ENCODE measurements at regions not wholly inside any gene's neighbourhood (a gene's known extent, or its start where the extent isn't known, plus 50 kb on each side); places are given as distances from the start of the nearest gene placed in this dataset.

GRCh38 chr21:23108533-23108932 lies 2110.3 kb downstream of the NCAM2 start:
- no peak for TF ChIP-seq CTCF (IDR thresholded peaks at IDR 0.05)
- no peak for TF ChIP-seq ZFX (IDR thresholded peaks at IDR 0.05; ENCODE audit: borderline replicate concordance)

Data from 22Rv1 (cell line).